DOHH2 (cell line): ENCODE measurements at regions not wholly inside any gene's neighbourhood (a gene's known extent, or its start where the extent isn't known, plus 50 kb on each side); places are given as distances from the start of the nearest gene placed in this dataset.

Source experiments
- EZH2phosphoT487 ChIP-seq: fragments of 200-600 bp; sonication (generic); IDR thresholded peaks from 2 replicates; pipeline ENCODE4 v1.6.1; 2017; ENCODE audit warnings: borderline replicate concordance, mild to moderate bottlenecking, antibody characterized with exemption, low read length, moderate library complexity, mixed read lengths
- TF ChIP-seq, protein P1 (sequence below): fragments of 200-600 bp; sonication (generic); IDR thresholded peaks from one replicate; pipeline ENCODE4 v1.5.1; 2014; ENCODE audit warnings: antibody characterized with exemption, mild to moderate bottlenecking, low read depth, low read length; ENCODE audit not compliant: poor library complexity, severe bottlenecking

DNA sequence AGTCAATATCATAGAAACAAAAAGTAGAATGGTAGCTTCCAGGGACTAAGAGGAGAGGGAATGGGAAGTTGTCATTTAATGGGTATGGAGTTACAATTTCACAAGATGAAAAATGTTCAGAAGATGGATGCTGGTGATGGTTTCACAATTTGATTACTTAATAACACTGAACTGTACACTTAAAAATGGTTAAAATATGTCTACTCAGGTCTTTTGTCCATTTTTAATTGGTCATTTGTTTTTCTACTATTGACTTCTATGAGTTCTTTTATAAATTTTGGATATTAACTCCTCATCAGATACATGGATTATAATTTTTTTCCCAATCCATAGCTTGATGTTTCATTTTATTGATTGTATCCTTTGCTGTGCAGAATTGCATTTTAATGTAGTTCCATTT is 275.5 kb downstream of the AKAIN1 start:
- TF ChIP-seq, protein P1, sequence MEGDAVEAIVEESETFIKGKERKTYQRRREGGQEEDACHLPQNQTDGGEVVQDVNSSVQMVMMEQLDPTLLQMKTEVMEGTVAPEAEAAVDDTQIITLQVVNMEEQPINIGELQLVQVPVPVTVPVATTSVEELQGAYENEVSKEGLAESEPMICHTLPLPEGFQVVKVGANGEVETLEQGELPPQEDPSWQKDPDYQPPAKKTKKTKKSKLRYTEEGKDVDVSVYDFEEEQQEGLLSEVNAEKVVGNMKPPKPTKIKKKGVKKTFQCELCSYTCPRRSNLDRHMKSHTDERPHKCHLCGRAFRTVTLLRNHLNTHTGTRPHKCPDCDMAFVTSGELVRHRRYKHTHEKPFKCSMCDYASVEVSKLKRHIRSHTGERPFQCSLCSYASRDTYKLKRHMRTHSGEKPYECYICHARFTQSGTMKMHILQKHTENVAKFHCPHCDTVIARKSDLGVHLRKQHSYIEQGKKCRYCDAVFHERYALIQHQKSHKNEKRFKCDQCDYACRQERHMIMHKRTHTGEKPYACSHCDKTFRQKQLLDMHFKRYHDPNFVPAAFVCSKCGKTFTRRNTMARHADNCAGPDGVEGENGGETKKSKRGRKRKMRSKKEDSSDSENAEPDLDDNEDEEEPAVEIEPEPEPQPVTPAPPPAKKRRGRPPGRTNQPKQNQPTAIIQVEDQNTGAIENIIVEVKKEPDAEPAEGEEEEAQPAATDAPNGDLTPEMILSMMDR, result no peak
- no peak for TF ChIP-seq EZH2phosphoT487
